GM19193 (cell line): ENCODE measurements at regions not wholly inside any gene's neighbourhood (a gene's known extent, or its start where the extent isn't known, plus 50 kb on each side); places are given as distances from the start of the nearest gene placed in this dataset.

Source experiments
- POLR2A ChIP-seq: IDR thresholded peaks from 4 replicates; pipeline ENCODE4 v1.6.1; 2011; ENCODE audit not compliant: insufficient read depth, insufficient read length; ENCODE audit errors: extremely low read depth

- TF ChIP-seq POLR2A: no peak
Observed at GRCh38 chr9:99368341-99369326, 146.6 kb downstream of the SEC61B start.

GRCh38 chr9:99369327-99369722, 147.2 kb downstream of the SEC61B start:
- no peak for TF ChIP-seq POLR2A

DNA sequence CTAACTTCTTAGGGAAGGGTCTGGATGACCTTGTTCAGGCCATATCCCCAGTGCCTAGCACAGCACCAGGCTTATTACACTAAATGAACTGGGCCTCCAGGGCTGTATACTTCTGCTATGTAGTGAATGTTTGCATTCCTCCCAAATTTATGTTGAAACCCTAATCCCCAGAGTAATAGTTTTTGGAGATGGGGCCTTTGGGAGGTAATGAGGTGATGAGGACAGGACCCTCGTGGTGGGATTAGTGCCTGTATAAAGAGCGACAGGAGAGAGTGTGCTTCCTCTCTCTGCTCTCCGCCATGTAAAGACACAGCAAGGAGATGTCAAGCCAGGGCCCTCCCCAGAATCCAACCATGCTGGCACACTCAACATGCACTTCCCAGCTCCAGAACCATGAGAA, 148.3 kb downstream of the SEC61B start:
- TF ChIP-seq POLR2A: no peak

GRCh38 chr9:99371376-99371775, 149.3 kb downstream of the SEC61B start:
- no peak for TF ChIP-seq POLR2A

GRCh38 chr9:99373912-99374311, 151.8 kb downstream of the SEC61B start:
- no peak for TF ChIP-seq POLR2A

- no peak for TF ChIP-seq POLR2A
Observed at GRCh38 chr9:99374793-99375192, 152.7 kb downstream of the SEC61B start.

GRCh38 chr9:99375481-99375880, 153.4 kb downstream of the SEC61B start:
- no peak for TF ChIP-seq POLR2A

DNA sequence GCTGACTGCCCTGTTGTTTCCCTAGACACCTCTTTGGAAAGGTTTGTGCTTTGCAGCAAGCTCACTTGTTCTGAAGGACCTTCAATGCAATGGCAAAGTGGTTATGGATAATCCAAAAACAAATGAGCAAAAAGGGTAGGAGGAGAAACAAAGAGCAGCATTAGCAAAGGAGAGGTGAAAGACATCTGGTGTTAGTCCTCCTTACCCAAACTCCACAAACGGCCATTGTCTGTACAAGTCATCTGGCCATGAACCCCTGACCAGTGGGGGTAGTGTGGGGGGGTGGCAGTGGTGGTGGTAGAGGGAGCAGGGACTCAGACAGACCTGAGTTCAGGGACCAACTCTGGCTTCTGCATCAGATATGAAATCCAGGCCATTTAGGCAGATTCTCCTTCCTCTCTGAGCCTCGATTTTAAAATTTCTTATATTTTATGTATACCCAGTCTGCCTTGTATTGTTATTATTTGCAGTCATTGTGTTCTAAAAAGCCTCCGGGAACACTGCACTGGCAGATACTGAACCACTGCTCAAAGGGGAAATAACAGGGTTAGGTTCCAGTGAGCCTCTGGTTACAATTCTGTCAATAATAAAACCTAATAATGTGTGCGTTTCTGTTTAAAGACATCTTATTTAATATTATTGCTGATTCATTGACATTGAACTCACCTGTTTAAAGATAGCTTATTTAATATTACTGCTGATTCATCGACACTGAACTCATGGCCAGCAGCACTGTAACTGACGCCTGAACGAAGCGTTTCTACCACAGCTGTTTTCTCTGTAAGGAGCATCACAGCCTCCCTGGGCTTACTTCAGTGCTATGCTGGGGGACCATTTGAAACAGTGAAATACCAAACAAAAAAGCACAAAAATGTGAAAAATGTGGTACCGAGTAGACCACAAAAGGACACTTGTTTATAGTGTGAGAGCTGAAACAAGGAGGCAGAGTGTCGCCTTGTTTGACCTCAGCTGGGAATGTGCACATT, 156.0 kb downstream of the SEC61B start:
- TF ChIP-seq POLR2A: no peak

DNA sequence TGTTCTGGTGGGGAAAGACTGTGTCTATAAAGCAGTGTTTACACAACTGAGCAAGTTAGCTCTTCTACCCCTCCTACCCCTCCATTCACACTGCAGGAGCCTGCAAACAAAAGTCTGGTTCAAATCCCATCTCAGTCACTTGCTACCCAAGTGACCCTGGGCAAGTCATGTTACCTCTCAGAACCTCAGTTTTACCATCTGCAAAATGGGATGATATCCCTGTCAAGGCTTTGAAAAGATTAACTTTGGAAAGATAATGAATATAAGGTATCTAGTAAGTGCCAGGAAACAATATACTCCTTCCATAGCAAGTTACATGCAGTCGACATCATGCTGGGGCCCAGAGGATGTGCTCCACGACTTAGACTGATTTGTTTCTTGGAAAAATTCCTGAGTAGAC, 161.5 kb downstream of the SEC61B start:
- no peak for TF ChIP-seq POLR2A

GRCh38 chr9:99385215-99385614, 163.1 kb downstream of the SEC61B start:
- no peak for TF ChIP-seq POLR2A

DNA sequence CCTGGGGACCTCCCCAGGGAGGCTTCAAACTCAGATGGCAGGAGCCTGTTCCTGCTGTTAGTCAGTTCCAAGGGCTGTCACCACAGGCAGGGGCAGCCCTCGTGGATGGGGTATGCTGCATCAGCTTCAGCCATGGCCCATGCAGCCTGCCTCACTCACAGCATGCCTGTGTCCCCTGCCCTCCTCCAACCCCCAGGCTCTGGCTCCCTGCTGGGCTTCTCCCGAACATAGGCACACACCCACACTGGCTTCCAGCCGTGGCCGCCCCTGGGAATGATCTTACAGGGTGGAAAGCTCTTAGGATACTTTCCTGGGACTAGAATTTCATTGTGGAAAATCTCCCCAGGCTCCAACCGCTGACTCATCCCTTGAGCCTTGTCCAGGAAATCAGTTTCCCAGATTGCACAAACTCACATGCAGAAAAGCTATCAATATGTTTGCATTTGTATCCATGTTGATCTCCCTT, 163.8 kb downstream of the SEC61B start:
- TF ChIP-seq POLR2A: no peak

DNA sequence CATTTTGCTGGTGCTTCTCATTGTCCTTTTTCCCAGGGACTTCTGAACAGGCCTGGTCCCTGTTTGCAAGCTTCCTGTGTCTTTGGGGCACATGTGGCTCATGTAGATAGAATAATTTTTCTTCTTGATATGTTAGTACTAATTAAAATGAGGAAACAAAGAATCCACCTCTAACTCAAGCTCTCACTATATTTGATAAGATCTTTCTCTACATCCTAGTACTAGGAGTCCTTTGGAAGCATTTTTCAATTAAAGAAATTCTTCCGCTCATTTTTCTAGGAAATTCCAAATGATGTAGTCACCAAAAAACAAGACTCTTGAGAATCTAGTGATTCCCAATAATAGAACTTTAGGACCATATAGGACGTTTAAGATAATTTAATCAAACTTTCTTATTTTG, 165.3 kb downstream of the SEC61B start:
- no peak for TF ChIP-seq POLR2A

DNA sequence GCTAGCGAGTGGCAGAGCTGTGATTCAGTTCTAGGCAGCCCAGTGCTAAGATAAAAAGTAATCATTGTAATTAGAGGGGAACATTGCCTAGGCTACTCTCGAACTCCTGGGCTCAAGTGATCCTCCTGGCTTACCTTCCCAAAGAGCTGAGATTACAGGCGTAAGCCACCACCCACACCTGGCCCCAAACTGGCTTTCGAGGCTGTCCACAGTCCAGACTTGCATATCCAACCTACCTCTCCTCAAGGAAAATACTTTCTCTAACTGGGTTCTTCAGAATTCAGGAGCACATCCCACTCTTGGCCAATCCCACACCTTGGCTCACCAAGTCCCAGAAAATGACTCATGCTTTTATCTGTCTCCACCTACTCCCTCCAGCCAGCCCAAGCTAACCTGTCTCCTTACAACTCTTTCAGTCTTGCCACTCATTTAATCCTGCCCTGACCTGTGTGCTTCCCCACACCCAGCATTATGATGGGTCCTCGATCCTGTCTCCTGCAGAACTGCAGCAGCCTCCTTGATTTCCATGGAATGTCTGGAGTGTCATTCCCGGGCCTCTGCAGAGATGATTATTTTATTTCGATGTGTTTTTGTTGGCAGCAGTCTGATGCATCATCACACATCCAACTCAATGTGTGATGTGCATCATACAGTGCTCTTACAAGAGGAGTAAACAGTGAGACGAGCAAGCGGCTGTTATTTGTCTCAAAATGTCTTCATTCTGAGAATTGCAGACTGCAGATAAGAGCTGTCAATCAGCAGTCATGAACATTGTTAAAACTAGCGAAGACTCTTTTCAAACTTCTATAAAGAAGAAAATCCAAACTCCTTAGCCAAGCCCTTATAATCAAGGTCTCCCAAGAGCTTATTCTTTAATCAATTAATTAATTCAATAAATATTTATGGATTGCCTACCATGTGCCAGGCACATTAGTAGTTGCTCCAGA, 167.3 kb downstream of the SEC61B start:
- no peak for TF ChIP-seq POLR2A
